NCI-H187 (cell line): ENCODE measurements at regions not wholly inside any gene's neighbourhood (a gene's known extent, or its start where the extent isn't known, plus 50 kb on each side); places are given as distances from the start of the nearest gene placed in this dataset.

Source experiments
- DNase-seq, 2 experiments: peaks; one replicate each; lab custom pipeline; 2025; lab: John Stamatoyannopoulos, UW

DNA sequence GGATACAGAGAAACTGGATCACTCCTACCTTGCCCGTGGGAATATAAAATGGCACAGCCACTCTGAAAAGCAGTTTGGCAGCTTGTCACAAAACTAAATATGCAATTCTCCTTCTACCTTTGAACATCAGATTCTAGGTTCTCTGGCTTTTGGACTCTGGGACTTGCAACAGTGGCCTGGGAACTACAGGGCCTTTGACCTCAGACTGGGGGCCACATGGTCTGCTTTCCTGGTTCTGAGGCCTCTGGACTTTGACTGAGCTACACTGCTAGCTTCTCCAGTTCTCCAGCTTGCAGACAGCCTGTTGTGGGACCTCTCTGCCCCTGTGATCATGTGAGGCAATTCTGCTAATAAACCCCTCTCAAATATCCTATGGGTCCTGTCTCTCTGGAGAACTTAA is 168.8 kb downstream of the CDH26 start:
- no peak for DNase-seq

DNA sequence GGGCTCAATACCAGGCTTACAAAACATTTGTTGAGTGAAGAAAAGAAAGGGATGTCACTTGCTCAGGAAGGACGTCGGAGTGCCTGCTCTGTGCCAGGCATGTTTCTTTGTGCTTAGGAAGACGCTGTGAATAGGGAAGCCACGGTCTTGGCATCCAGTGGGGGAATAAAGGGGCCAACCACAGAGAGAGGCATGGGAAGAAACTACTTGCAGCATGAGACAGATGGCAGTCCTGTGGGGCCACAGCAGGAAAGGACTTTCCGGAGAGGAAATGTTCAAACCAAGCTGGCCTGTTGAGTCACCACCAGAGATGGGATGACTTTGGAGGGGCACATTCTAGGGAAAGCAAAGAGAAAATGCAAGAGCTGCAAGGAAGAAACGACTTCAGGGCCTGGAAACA is 173.2 kb downstream of the CDH26 start:
- no peak for DNase-seq

DNA sequence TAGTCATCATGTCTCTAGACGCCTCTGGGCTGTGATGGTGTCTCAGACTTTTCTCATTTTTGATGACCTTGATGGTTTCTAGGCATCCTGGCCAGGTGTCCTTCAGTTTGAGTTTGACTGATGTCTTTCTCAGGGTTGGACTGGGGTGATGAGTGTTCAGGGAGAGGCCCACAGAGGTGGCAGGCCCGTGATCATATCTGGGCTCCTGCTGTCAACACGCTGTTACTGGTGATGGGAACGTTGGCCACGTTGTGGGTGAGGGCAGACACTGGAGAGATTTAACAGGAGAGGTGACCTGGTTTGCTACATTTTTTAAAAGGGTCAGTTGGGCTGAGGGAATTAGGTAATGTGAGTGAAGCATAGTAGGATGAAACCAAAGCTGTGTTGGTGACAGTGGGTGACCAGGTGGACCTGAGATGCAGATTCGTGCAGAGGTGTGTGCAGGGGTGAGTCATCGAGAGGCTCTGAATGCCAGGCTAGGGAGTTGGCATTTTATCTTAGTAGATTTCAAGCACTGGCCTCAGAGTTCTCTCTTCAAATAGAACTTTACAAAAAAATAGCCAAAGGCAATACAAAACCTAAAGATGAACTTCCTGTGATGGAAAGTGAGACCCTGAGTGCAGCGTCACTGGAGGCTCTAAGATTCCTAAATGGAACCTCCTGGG is 174.1 kb downstream of the CDH26 start:
- no peak for DNase-seq

DNA sequence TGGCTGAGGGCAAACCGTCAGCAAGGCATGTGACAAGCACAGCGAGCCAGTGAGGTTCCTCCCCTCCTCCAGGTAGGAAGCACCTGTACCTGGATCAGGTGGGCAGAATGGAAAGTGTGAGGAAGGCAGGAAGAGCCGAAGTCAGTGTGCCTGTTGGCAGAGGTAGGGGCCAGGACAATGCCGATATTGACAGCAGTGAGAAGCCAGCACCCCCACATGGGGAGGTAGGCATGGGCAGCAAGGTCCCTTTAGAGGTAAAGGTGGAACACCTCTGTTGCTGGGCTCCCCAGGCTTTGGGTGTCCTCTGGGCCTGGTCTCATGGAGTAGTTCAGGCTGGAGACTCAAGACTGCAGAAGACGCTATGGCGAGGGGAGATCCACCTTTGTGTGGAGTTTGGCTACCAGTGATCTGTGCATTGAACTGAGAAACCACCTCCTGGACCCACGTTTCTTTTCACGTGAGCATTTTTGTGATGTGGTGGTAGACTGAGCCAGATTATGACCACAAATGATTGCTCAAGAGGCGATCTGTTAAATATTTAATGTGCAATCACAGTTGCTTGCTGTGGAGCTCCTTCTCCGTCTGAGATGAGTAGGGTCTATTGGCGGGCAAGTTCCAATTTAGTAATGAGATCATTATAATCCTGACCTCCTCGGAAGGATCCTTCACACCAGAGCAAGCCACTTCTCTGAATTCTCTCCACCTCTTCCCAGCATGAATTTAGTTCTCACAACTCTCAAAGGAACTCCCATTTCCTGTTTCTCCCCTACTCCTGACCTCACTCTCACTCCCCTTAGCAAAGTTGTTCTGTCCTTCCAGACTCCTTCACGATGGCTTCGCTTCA is 174.8 kb downstream of the CDH26 start:
- no peak for DNase-seq

DNA sequence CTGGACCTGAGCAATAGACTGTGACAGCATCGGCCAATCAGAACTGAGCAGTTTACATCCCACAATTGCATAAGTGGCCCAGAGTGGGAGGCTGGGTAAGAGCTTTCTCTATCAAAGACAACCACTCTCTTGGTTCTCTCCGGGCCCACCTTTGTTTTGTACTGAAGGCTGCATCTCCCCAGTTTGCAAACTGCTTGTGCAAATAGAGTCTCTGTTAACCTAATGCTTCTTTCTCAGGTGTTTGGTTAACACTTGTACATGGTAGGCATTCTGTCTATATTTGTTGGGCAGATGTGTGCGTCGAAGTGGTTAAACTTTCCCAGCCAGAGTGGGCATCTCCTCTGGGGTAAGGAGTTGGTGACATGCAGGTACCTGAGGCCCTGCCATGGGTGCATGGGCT is 177.1 kb downstream of the CDH26 start:
- DNase-seq = peak in 1 of 2 experiments; percentile 38

DNA sequence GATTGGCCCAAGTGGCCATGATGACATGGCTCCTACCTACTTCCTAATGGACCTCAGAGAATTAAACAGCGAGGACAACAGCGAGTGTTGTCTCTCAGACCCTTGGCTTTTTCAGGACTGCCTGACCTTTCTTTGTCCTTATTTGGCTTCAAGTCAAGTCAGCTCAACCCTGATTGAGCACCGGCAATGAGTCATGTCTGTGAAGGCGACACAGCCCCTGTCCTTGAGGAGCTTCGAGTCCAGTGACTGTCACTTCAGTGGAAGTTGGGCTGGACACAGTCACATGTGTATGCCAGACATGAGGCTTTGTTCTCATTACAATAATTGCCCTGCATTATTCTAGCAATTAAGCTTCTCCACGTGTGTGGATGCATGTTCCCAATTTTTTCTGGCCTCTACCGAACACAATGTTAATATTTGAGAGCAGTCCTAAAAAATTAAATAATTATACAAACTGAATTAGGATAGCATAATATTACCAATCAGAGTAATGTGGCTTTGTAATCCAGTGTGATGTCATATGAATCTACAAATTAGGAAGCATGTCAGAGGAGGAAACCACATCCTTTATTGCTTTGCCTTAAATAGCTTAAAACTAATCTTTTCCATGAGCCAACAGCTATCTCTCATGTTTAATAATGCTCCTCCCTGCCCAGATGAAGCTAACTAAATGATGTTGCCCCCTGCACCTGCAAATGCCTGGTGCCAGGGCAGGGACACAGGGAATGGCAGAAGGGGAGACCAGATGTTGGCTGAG is 178.6 kb downstream of the CDH26 start:
- no peak for DNase-seq

DNA sequence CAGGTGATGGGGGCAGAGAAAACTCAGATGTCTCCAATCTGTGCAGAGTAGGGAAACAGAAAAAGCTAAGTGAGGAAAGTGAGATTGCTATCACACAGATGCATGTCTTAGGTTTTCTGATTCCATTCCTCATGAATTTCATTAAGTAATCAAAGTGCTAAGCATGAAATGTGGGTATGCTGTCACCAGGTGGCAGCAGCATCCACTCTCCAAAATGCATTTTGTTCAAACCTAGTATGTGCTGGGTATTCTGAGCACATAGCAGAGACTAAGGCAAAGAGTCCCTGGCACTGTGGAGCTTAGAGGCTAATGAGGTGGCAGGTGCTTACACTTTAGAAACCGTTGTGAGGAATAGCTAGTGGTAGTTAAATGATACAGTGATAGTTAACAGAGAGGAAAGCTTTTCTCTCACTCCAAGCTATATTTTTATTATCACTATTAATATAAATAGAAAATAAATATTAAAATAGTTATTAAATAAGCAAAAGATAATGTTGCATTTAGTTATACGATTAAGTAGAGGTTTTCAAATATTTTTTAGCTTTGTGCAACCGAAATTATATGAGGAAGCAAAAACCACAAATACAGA is 179.5 kb downstream of the CDH26 start:
- peak; percentile 39 to 62 for DNase-seq

DNA sequence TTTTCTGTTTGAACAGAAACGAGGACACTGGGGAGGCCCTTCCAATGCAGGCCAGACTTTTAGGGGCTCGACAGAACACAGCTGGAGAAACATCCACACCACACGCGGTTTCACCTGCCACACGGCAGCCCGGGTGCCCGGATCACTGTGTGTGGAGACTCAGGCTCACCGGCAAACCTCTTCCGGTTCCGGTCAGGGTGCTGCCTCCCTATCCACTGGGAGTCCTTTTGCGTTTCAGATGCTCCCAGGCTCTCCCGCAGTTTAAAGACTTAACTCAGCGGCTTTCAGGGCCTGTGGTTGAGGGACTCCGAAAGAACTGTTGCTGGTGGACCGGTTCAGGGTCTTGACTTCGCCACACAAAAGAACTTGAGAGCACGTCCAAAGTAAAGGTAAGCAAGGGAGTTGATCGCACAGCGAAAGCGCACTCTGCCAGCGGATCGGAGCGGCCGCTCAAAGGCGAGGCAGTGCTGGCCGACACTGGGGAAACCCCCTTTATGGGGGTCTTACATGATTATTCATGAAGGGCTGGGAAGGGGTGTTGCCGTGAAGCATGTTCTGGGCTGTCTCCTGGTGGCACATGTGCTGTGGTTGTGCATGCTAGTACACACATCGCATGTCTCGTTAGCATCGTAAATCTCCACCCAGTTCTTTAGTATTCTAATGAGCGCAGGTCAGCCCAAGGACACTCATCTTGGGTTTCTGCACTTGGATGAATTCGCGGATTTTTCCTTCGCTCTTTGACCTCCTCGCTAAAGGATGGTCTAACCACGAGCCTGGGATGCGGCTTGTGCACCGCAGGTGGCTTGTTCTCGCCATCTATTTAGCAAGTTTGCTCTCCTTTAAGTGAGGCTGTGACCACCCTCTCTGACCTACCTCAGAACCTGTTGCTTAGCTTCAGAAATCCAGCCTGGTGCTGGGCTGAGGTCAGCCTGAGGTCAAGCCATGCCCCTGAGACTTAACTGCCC is 180.3 kb downstream of the CDH26 start:
- DNase-seq = peak; percentile 65 to 74

DNA sequence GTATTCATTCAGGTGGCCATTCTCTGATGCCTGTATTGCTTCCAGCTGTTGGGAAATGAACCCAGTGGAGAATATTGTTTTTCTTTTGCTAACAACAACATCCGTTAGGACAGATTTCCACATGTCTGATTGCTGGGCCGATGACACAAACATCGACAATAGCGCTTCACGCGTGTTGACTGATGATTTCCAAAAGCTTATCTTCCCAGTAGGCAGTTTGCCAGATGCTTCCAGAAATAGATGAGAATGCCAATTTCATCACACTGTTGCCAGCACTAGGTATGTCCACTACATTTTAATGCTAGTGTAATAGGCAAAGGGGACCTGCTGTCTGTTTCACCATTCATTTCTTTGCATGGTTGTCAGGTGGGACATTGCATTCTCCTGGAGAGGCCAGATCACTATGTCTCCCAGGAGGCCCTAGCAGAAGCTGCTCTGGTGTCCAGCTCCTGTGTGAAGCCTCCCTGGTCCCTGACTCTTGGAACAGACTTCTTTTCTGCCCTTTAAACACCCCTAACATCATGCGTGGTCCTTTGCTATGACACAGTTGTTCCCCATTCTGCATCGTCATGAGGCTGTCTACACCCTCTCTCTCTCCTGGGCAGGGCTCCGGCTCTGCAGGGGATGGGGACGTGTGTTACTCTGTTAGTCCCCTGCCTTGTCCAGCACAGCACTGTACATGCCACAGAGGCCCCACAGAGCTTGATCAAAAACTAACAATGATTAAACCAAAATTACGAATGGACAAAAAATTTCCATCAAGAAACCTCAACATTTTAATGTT is 181.6 kb downstream of the CDH26 start:
- no peak for DNase-seq

DNA sequence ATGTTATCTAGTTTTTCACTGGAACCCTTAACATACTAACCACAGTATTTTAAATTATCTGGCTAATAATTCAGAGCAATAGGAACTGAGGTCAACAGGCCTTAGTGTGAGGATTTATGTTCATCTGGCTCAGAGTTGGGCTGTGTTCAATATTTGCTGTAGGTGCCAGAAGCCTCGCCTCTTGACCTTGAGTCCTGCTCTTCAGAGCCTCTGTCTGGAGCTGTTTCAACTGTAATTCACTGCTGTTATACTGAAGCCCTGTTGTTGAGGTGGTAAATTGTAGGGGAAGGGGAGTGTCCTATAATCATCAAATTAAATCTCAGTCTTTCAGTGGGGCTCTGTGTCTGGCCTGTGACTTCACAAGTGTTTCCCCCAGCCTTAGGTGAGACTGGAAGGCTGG is 184.4 kb downstream of the CDH26 start:
- no peak for DNase-seq

DNA sequence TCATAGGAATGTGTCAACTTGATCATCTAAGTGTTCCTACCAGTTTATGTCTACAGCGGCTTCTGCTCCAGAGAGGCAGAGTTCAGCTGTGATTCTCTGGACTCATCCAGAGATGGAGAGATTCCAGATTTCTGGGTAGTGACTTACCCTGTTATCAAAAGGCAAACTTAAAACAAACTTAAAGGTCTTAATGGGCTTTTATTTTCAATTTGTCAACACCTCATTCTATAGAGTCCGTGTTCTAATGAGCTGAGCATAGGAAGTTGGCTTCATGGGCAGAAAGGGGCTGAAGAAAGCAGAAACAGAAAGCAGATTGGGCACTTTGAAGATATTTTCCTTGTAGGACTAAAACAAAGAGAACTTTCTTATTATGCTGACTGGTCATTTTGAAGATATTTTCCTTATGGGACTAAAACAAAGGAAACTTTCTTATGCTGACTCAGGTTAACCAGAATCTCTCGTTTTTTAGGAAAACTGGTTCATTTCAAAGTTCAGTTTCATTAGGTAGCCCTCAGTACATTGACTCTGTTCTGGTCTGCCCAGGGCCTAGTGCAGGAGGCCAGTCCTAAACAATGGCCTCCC is 185.1 kb downstream of the CDH26 start:
- no peak for DNase-seq

DNA sequence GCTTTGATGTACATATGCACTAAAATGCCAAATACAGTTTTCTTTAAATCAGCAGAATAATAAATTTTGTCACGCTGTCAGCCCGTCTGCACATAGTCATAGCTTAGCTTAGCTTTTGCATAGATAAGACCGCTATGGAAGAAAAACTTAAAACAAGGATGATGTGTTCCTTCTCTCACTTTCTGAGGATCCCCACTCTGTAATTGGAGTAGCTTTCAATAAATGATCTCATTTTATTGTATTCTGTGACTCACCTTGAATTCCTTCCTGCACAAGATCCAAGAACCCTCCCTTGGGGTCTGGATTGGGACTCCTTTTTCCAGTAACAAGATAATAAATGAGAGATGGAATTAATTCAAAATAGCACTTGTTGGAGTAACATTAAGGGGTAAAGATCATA is 186.2 kb downstream of the CDH26 start:
- no peak for DNase-seq

DNA sequence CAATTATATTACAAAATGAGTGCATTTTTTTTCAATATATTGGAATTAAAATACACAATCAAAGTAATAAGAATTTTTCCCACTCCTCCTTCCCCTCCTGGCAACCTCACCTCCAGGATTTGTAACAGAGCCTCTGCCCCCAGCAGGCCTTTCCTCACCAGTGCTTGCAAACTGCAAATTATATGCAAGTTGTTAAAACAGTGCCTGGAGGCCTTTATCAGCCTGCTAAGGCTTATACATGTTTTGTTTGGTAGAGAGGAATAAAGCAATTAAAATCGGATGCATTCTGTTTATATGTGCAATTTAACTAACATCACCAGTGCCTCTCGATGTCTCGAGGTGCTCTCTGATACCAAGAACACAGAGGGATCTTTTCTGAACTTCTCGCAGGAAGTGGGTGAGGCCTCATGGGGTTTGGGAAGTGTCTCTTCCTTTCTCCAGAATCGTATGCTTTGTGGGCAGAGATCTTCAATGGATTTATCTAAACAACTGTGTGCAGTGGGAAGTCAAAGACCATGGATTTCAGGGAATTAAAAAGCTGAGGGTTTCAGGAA is 186.8 kb downstream of the CDH26 start:
- DNase-seq = no peak

DNA sequence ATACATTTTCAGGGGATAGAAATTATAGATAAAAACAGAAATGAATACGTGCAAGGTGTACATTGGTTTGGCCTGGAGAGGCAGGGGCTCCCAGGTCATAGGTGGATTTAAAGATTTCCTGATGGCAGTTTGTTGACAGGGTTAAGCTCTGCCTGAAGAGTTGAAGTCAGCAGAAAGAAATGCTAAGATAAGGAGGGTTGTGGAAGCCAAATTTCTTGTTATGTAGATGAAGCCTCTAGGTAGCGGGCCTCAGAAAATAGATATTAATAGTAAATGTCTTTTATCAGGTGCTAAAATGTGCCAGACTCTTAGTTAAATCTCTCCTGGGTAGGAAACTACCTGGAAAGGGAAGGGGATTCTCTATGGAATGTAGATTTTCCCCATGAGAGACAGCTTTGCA is 188.8 kb downstream of the CDH26 start:
- DNase-seq = no peak

DNA sequence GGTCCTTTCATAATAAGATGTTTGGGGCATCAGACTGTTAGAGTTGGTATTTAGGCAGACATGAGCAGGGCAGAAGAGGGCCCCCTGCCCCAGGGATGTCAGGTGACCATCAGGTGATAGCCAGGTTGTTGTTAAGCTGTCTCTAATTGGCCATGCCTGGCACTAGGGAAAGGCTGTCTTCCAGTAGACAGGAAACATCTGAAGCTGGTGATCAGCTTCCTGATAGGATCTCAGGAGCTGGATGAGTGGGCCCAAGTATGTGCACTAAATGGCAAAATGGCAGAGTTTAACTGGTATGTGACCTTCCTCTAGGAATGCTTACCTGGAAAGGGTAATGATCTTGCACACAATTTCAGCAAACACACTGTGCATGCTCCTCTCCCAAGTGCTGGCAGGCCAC is 190.7 kb downstream of the CDH26 start:
- no peak for DNase-seq

DNA sequence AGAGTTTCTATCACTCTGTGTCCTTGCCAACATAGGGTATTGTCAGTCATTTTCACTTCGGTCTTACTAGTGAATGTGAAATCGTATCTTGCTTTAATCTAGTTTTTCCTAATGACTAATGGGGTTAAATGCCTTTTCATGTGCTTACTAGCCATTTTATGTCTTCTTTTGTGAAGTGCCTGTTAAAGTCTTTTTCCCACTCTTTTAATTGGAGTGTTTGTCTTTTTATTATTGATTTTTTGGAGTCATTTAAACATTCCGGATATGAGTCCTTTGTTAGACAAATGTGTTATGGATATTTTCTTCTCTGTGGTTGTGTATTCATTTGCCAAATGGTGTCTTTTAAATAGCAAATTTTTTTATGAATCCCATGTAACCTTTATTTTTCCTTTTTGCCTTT is 194.6 kb downstream of the CDH26 start:
- peak in 1 of 2 experiments; percentile 12 for DNase-seq

DNA sequence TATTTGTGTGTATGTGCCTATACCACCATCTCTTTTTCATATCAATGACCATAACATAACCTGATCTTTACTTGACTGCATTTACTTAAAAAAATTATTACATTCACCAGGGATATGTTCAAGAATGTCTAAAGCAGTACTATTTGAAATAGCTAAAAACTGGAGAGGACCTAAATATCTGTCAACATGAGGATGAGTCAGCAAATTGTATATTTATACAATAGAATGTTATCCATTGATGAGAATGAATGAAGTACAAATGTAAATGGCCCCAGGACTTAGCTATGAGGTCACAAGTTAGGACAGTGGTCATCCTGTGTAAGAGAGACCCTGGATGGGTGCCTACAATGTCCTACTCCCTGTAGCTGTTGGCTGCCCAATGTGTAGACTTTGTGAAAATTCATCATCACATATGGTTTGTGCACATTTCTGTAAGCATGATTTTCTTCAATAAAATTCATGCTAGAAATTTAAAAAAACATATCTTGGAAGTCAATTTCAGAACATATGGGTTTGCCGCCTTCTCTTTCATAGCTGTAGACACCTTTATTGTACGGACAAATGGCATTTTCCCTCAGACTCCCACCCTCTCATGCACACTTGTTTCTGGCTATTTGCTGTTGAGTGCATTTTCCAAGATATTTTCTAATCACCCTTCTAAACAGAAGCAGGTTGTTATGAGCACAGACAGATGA is 202.4 kb downstream of the CDH26 start:
- no peak for DNase-seq

DNA sequence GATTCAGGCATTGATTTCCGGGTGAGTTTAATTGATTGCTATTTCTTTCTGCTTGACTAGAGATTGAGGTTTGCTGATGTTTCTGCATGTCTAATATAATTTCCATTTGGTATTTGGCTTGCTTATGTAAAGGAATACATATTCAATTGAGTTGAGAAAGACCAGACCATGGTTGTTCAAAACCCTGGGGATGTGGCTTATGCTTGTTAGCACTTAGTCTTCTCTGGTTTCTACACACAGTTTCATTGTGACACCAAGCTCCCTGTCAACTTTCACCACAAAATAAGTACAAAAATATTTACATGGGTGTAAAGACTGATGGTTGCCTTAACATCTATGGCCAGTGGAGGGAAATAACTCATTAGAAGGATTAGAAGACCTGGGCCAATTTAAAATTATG is 209.6 kb downstream of the CDH26 start:
- no peak for DNase-seq

DNA sequence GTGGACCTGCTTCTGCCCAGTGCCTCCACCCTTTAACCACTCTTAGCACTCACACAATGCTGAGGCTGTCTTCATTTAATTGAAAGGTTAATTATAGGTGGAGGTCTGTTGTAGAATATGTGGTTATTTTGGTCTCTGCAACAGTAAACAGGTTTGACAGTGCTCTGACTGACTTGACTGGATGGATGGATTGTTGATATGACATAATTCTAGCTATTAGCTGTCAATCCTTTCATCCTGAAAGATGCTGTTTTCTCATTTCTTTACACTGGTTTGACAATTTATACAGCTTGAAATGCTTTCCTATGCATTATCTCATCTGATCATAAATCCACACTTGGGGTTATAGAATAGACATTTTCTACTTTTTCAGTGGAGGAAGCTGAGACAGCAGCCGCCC is 210.7 kb downstream of the CDH26 start:
- DNase-seq = no peak
